GM12878 (cell line): ENCODE measurements at regions not wholly inside any gene's neighbourhood (a gene's known extent, or its start where the extent isn't known, plus 50 kb on each side); places are given as distances from the start of the nearest gene placed in this dataset.

ENCODE experiments used
- ATAC-seq: fragments of 200-7000 bp; cut with Tn5 transposase; 3 replicates; pipeline ENCODE4 v1.9.1; 2020; ENCODE audit warnings: mild to moderate bottlenecking, moderate library complexity
- BruUV-seq: library from RNA; stranded (reverse); fragments of 400-500 nt; replicated peaks from 2 replicates; lab custom pipeline; 2021; lab: Mats Ljungman, UMichigan
- CTCF ChIA-PET: fragments of 300-600 bp; sonication (Branson Sonifier 250); formaldehyde crosslinking; extraction: SDS; loops from one replicate; lab custom pipeline; 2021; ENCODE audit warnings: inconsistent platforms; lab: Yijun Ruan, JAX
- POLR2A ChIA-PET: fragments of 350-600 bp; formaldehyde crosslinking; extraction: SDS; loops from one replicate; lab custom pipeline; 2021; ENCODE audit warnings: inconsistent platforms; lab: Charles Lee
- RAD21 ChIA-PET: fragments of 300-600 bp; sonication (Branson Sonifier 250); formaldehyde crosslinking; loops from one replicate; lab custom pipeline; 2023; ENCODE audit warnings: antibody characterized with exemption; ENCODE audit not compliant: unreplicated experiment; lab: Charles Lee
- SMC1A ChIA-PET: fragments of 300-600 bp; sonication (Branson Sonifier 250); formaldehyde crosslinking; loops from one replicate; lab custom pipeline; 2023; ENCODE audit not compliant: unreplicated experiment, uncharacterized antibody; lab: Charles Lee
- DNase-seq: peaks from one replicate; pipeline ENCODE4 v3.0.0-alpha.2; 2011; ENCODE audit warnings: low read depth, low spot score
- FAIRE-seq: peaks from 3 replicates; lab custom pipeline; 2011; peaks lifted over from hg19 to GRCh38; lab: Jason Lieb, UNC
- H2AFZ ChIP-seq: 2 replicates; pipeline ENCODE4 v1.6.0; 2011; ENCODE audit warnings: low read depth, low read length, control low read depth; ENCODE audit not compliant: control insufficient read depth
- H3K27ac ChIP-seq: 2 replicates; pipeline ENCODE4 v1.5.1; 2011; ENCODE audit warnings: control low read depth; ENCODE audit not compliant: control insufficient read depth, insufficient read depth
- H3K27me3 ChIP-seq, 2 experiments: replicated peaks in 1 of 2; 2 replicates each; pipeline versions ENCODE4 v1.6.0 to v1.6.1; 2011; ENCODE audit warnings: low read length in 1 of 2; ENCODE audit not compliant: control insufficient read depth in 2 of 2, insufficient read depth in 2 of 2
- H3K36me3 ChIP-seq, 2 experiments: 2 replicates each; pipeline ENCODE4 v1.5.1; 2011; ENCODE audit warnings: low read length in 1 of 2; ENCODE audit not compliant: control insufficient read depth in 2 of 2, insufficient read depth in 2 of 2
- H3K4me1 ChIP-seq: 2 replicates; pipeline ENCODE4 v1.6.1; 2011; ENCODE audit warnings: mild to moderate bottlenecking, low read length, moderate library complexity, mixed read lengths; ENCODE audit not compliant: control insufficient read depth, insufficient read depth
- H3K4me2 ChIP-seq: 2 replicates; pipeline ENCODE4 v1.6.0; 2011; ENCODE audit warnings: control low read depth; ENCODE audit not compliant: control insufficient read depth, insufficient read depth
- H3K4me3 ChIP-seq: fragments of 200-600 bp; sonication (generic); 2 replicates; pipeline ENCODE4 v1.5.1; 2016
- H3K79me2 ChIP-seq: 2 replicates; pipeline ENCODE4 v1.6.0; 2011; ENCODE audit warnings: low read length; ENCODE audit not compliant: control insufficient read depth, insufficient read depth
- H3K9ac ChIP-seq: 2 replicates; pipeline ENCODE4 v1.8.0; 2011; ENCODE audit warnings: low read length, control low read depth, mixed read lengths; ENCODE audit not compliant: control insufficient read depth, insufficient read depth
- H3K9me3 ChIP-seq: replicated peaks from 3 replicates; pipeline ENCODE4 v1.5.1; 2011; ENCODE audit warnings: mild to moderate bottlenecking, low read length; ENCODE audit not compliant: control insufficient read depth, insufficient read depth
- H4K20me1 ChIP-seq: 2 replicates; pipeline ENCODE4 v1.6.0; 2011; ENCODE audit not compliant: control insufficient read depth, insufficient read depth
- CREM ChIP-seq: IDR thresholded peaks from 2 replicates; pipeline ENCODE4 v1.6.1; 2014; ENCODE audit warnings: antibody characterized with exemption, low read depth
- NR2F1 ChIP-seq: fragments of 450-650 bp; conservative IDR thresholded peaks from 2 replicates; pipeline ENCODE4 v1.6.1; 2017; ENCODE audit warnings: mild to moderate bottlenecking
- YBX1 ChIP-seq: fragments of 450-650 bp; IDR thresholded peaks from 2 replicates; pipeline ENCODE4 v1.6.1; 2016; ENCODE audit warnings: antibody characterized with exemption
- ZNF207 ChIP-seq: fragments of 450-650 bp; IDR thresholded peaks from 2 replicates; pipeline ENCODE4 v1.6.1; 2014; ENCODE audit warnings: antibody characterized with exemption, mild to moderate bottlenecking, borderline replicate concordance
- WGBS: methylation state at CpG from one replicate; pipeline ENCODE4 v1.1.6; 2016; ENCODE audit warnings: low lambda C conversion rate; ENCODE audit not compliant: insufficient replicate concordance, insufficient coverage; ENCODE audit errors: missing lambda C conversion rate; 5-methylcytosine and 5-hydroxymethylcytosine counted together
- in situ Hi-C: fragments of 300-500 bp; cut with MboI; formaldehyde crosslinking; loops from 9 replicates; pipeline ENCODE4 v1.14.3; 2018; ENCODE audit warnings: mixed read lengths
- intact Hi-C: fragments of 100-400 bp; cut with micrococcal nuclease; formaldehyde crosslinking; loops from one replicate; pipeline ENCODE4 v1.14.2; 2022; ENCODE audit not compliant: unreplicated experiment
- TF ChIP-seq, protein P1 (sequence below): fragments of 450-650 bp; formaldehyde crosslinking; IDR thresholded peaks from 2 replicates; pipeline ENCODE4 v1.4.0; 2020; ENCODE audit warnings: mild to moderate bottlenecking, moderate library complexity
- TF ChIP-seq, protein P2 (sequence below): IDR thresholded peaks from 2 replicates; pipeline ENCODE4 v1.6.1; 2012; ENCODE audit warnings: low read depth, low read length, improper control_type of control experiment

DNA sequence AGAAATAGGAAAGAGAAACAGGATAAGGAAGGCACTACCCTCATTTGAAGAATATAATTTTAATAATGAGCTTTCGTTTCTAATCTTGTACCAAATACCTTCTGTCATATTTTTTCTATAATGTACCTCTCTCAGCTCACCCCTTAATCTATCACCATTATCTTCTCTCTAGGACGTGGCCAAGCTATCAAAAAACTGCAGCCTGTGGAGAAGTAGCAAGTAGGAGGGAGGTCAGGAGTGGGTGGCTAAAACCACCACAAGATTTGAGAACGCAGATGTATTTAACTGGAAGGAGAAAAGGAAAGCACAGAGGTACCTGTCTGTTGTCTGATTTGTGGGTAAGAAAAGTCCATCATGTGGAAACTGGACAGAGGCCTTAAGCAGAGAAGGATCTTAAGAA is 576.7 kb upstream of the DIPK2B start (continued):
- TF ChIP-seq, protein P1, sequence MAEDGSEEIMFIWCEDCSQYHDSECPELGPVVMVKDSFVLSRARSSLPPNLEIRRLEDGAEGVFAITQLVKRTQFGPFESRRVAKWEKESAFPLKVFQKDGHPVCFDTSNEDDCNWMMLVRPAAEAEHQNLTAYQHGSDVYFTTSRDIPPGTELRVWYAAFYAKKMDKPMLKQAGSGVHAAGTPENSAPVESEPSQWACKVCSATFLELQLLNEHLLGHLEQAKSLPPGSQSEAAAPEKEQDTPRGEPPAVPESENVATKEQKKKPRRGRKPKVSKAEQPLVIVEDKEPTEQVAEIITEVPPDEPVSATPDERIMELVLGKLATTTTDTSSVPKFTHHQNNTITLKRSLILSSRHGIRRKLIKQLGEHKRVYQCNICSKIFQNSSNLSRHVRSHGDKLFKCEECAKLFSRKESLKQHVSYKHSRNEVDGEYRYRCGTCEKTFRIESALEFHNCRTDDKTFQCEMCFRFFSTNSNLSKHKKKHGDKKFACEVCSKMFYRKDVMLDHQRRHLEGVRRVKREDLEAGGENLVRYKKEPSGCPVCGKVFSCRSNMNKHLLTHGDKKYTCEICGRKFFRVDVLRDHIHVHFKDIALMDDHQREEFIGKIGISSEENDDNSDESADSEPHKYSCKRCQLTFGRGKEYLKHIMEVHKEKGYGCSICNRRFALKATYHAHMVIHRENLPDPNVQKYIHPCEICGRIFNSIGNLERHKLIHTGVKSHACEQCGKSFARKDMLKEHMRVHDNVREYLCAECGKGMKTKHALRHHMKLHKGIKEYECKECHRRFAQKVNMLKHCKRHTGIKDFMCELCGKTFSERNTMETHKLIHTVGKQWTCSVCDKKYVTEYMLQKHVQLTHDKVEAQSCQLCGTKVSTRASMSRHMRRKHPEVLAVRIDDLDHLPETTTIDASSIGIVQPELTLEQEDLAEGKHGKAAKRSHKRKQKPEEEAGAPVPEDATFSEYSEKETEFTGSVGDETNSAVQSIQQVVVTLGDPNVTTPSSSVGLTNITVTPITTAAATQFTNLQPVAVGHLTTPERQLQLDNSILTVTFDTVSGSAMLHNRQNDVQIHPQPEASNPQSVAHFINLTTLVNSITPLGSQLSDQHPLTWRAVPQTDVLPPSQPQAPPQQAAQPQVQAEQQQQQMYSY, result no peak
- TF ChIP-seq, protein P2, sequence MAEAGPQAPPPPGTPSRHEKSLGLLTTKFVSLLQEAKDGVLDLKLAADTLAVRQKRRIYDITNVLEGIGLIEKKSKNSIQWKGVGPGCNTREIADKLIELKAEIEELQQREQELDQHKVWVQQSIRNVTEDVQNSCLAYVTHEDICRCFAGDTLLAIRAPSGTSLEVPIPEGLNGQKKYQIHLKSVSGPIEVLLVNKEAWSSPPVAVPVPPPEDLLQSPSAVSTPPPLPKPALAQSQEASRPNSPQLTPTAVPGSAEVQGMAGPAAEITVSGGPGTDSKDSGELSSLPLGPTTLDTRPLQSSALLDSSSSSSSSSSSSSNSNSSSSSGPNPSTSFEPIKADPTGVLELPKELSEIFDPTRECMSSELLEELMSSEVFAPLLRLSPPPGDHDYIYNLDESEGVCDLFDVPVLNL, result no peak
- TF ChIP-seq YBX1, result no peak
- no peak for TF ChIP-seq NR2F1

DNA sequence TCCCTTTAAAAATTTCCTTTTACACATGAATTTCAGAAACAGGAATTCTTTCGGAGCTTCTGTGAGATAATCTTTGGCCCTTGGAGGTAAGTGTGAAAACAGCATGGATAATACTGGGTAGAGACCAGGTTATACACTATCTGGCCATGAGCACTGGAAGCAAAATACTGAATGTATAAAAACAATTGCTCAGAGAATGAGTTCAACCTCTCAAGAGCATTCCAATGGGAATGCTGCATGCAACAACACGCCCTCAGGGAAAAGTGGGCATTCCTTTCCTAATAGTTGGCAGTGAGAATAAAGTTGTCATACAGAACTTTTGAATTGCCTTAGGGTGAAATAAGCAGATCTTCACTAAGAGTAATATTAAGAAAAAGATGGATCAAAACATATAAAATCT is 574.8 kb upstream of the DIPK2B start:
- no peak for ATAC-seq
- no peak overlapping the region for H3K4me3 ChIP-seq
- in situ Hi-C loops (no loop called here), intact Hi-C loops (no loop called here)
- no peak overlapping the region for H2AFZ ChIP-seq
- H3K27ac ChIP-seq, result no peak overlapping the region
- ChIA-PET SMC1A (interaction anchor here (0.7 to 1.9 kb wide), 5 partner anchors 10 to 33 kb away, joined by 3 to 5 read pairs (median 4); no protein-coding TSS in a partner anchor), RAD21 (no interaction called here), POLR2A (no interaction called here), CTCF (no interaction called here)
- no peaks in the 10 kb centered on the region for H3K79me2 ChIP-seq
- no TSS peak for BruUV-seq
- H3K9ac ChIP-seq, result no peak overlapping the region
- WGBS, result 59% methylated on average over 2 of the region's 2 CpGs
- no peaks in the 10 kb centered on the region for H3K9me3 ChIP-seq
- no peaks in the 10 kb centered on the region; a peak in 1 of 4 replicates for H3K27me3 ChIP-seq
- no peak for DNase-seq
- no peaks in the 10 kb centered on the region for H3K36me3 ChIP-seq
- no peak for FAIRE-seq
- peaks cover 4% of the 10 kb centered on the region for H3K4me1 ChIP-seq
- no peak for TF ChIP-seq ZNF207
- TF ChIP-seq CREM, result no peak
- H4K20me1 ChIP-seq, result no peaks in the 10 kb centered on the region
- H3K4me2 ChIP-seq, result no peak overlapping the region
